ENCODE measurements at regions not wholly inside any gene's neighbourhood (a gene's known extent, or its start where the extent isn't known, plus 50 kb on each side); places are given as distances from the start of the nearest gene placed in this dataset.

- TF ChIP-seq ZNF274 (IDR thresholded peaks at IDR 0.05; ENCODE audit: low read depth, low read length) = no peak
- TF ChIP-seq SUZ12 (IDR thresholded peaks at IDR 0.05; ENCODE audit: extremely low read depth, insufficient read depth, insufficient read length) = no peak
- no peak for TF ChIP-seq YY1 (IDR thresholded peaks at IDR 0.05; ENCODE audit: insufficient read depth, insufficient read length)
Observed at GRCh38 chr1:229136822-229137221, 134.1 kb upstream of the RAB4A start.

Measured in NT2/D1 (cell line).